OCI-M1 (cell line): ENCODE measurements at regions not wholly inside any gene's neighbourhood (a gene's known extent, or its start where the extent isn't known, plus 50 kb on each side); places are given as distances from the start of the nearest gene placed in this dataset.

Experiments used
- DNase-seq: peaks from one replicate; lab custom pipeline; 2025; lab: John Stamatoyannopoulos, UW

- no peak for DNase-seq
These were observed 228.0 kb downstream of the FOXL1 start for GRCh38 chr16:86806181-86806837.

- DNase-seq, result no peak
These were observed 228.5 kb downstream of the FOXL1 start for GRCh38 chr16:86806838-86807351.

GRCh38 chr16:86808863-86809444, 230.6 kb downstream of the FOXL1 start:
- no peak for DNase-seq

GRCh38 chr16:86809458-86809955, 231.2 kb downstream of the FOXL1 start:
- no peak for DNase-seq

- no peak for DNase-seq
These were observed 231.7 kb downstream of the FOXL1 start for GRCh38 chr16:86810062-86810461.

- DNase-seq, result no peak
These were observed 234.1 kb downstream of the FOXL1 start for GRCh38 chr16:86812363-86812970.

GRCh38 chr16:86814256-86814655, 235.9 kb downstream of the FOXL1 start:
- no peak for DNase-seq

GRCh38 chr16:86816930-86817625, 238.7 kb downstream of the FOXL1 start:
- DNase-seq, result no peak

GRCh38 chr16:86818671-86819532, 240.6 kb downstream of the FOXL1 start:
- DNase-seq, result no peak

- DNase-seq, result no peak
These were observed 241.2 kb downstream of the FOXL1 start for GRCh38 chr16:86819533-86819892.

GRCh38 chr16:86821895-86822294, 243.5 kb downstream of the FOXL1 start:
- DNase-seq, result no peak

- no peak for DNase-seq
These were observed 244.8 kb downstream of the FOXL1 start for GRCh38 chr16:86823125-86823524.

GRCh38 chr16:86823888-86824671, 245.7 kb downstream of the FOXL1 start:
- no peak for DNase-seq

- DNase-seq, result no peak
These were observed 246.5 kb downstream of the FOXL1 start for GRCh38 chr16:86824751-86825296.

- no peak for DNase-seq
These were observed 247.3 kb downstream of the FOXL1 start for GRCh38 chr16:86825631-86826030.

GRCh38 chr16:86826941-86827340, 248.6 kb downstream of the FOXL1 start:
- no peak for DNase-seq

- DNase-seq, result no peak
These were observed 249.2 kb downstream of the FOXL1 start for GRCh38 chr16:86827521-86827920.

GRCh38 chr16:86828202-86828601, 249.9 kb downstream of the FOXL1 start:
- no peak for DNase-seq

- DNase-seq, result no peak
These were observed 250.3 kb downstream of the FOXL1 start for GRCh38 chr16:86828653-86829052.

GRCh38 chr16:86831366-86831765, 253.0 kb downstream of the FOXL1 start:
- no peak for DNase-seq

GRCh38 chr16:86833136-86833535, 254.8 kb downstream of the FOXL1 start:
- DNase-seq, result peak; percentile 20
